HG03520 (cell line): ENCODE measurements at regions not wholly inside any gene's neighbourhood (a gene's known extent, or its start where the extent isn't known, plus 50 kb on each side); places are given as distances from the start of the nearest gene placed in this dataset.
"Not testable (repeated sequence)": the region's sequence is repeated elsewhere in the genome, so short reads cannot be mapped to it uniquely, and the experiment has no call there.

ENCODE experiments used
- ATAC-seq: cut with Tn5 transposase; IDR thresholded peaks from one replicate; pipeline ENCODE4 v1.9.1; 2021; ENCODE audit warnings: mild to moderate bottlenecking, moderate library complexity; ENCODE audit not compliant: unreplicated experiment

DNA sequence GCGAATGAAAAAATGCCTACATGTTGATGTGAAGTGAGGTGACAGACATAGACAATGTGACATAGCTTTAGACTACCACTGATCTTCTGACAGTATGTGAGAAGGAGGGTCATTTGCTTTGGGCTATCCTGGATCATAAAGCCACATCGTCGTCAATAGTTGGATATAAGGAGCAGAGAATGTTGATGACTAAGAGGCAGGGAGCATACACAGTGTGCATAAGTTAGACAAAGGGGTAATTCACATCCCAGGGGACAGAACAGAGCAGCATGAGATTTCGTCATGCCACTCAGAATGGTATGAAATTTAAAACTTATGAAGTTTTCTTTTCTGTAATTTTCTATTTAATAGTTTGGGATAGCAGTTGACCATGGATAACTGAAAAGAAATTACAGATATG, 403.2 kb downstream of the DSC3 start:
- ATAC-seq = no peak

DNA sequence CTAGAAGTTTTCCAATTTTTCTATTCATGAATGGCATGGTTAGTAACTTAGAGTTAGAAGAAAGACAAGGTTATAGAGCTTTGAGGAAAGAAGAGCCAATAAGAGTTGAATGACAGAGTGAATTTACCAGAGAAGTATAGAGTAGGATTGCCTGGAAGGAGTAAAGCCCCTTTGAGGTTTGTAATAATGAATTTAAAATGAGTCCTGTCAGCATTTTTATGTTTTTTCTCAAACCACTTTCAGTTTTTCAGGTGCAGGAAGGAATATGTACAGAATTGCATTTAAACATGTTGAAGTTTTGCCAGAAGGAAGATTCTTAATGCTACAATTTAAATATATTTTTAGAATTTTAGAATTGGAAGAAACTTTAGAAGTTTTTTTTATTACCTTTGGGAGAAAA, 408.3 kb downstream of the DSC3 start:
- no peak for ATAC-seq

DNA sequence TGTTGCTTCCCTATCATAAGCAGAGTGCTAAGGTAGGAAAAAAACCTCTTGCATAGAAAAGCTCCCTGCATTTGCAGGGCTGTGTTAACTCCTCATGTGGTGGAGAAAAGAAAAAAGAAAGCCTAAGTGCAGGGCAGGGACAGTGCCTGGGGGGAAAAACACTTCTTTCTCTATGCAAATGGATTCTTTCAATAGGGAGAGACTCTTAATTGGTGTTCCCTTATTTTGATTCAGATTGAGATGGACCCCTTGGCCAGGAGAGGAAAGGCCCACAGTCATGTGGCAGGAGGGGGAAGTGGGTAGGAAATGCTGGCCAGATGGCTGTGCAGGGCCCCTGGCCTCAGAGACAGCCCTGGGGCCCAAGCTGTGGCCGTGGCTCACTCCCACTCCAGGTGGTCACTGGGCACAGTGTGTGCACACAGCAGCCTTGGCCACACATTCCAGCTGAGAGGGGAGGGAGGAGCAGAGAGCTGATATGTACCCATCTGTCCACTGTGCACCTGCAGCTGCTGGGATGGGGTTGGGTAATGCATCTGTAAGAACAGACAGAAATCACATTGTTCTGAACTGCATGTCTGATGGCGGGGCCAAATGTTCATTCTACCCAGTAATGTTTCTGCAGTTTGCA, 410.4 kb downstream of the DSC3 start:
- ATAC-seq = no peak

DNA sequence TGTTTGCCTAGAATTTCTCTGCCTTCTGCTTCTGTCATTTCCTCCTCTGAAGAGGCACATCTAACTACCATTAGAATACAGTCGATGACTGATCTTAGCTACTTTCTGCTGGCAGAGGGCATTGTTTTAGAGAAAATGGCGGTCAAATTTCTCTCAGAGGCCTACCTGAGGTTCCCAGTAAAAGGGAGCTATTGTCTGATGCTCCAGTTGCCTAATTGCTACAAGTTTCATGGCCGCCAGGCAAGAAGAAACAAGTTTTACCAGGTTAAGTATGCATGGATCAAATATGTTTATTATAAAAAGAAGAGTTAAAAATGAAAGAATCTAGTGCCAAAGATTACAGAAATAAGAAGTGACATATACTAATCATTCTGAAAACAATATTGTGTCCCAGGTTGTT, 416.6 kb downstream of the DSC3 start:
- no peak for ATAC-seq

DNA sequence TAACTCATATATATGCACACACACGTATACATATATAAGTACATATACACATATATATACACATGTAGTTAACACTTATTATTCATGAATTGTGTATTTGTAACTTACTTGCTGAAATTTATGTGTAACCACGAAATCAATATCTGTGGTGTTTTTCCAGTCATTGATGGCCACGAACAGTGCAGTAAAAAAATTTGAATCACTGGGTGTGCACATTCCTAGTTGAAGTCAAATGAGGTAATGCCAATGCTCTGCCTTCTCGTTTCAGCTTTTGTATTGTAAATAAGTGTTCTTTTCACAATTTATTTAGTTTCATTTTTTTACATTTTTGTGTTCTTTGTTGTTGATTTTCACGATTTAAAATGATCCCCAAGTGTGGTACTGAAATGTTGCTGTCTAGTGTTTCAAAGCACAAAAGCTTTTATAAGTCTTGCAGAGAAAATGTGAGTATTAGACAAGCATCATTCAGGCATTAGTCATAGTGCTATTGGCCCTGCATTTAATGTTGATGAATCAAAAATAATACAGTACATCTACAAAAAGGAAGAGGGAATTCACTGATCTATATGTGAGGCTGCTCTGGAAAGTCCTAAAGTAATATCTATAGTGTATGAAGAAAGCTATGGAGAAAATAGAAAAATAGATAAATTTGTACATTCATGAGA, 419.0 kb downstream of the DSC3 start:
- ATAC-seq = no peak

DNA sequence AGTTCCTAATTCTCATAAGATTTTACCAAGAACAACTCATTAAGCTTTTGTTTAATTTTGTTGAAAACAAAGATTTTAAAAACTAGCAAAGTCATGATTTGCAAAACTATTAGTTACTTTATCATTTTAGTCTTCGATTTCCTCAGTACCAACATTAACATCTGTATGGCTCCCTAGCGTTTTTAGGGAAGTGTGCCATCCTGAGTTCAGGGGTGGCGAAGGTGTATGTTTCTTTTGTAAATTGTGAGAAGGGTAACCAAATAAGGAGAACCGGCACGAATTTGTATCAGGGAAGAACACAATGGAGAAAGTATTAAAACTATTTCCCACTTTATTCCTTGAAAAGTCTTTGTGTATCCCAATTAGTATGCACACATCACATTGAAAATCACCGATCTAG, 419.9 kb downstream of the DSC3 start:
- no peak for ATAC-seq

DNA sequence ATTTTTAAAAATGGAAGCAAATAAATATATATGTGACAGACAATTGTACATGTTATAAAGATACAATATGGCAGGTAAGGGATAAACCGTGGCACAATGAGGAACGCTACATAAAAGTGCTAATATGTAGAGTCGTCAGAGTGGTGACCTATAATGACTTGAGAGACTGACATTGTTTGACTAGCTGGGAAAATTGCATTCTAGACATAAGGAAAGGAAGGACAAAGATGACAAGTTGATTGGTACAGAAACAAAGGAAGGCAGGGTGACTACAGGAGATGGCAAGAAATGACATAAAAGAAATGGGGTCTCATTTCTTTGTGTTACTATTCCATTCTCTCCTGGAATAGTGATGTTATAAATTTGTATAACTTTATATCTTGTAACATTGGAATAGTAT, 420.4 kb downstream of the DSC3 start:
- ATAC-seq = no peak

DNA sequence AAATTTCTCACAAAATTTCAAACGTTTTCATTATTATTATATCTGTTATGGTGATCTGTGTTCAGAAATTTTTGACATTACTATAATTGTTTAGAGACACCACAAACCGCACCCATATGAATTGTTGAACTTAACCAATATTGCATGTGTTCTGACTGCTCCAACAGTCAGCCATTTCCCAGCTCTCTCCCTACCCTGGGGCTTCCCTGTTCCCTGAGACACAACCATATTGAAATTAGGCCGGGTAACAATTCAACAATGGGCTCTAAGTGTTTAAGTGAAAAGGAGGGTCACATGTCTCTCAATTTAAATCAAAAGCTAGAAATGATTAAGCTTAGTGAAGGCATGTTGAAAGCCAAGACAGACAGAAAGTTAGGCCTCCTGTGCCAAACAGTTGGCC, 424.0 kb downstream of the DSC3 start:
- ATAC-seq = no peak

DNA sequence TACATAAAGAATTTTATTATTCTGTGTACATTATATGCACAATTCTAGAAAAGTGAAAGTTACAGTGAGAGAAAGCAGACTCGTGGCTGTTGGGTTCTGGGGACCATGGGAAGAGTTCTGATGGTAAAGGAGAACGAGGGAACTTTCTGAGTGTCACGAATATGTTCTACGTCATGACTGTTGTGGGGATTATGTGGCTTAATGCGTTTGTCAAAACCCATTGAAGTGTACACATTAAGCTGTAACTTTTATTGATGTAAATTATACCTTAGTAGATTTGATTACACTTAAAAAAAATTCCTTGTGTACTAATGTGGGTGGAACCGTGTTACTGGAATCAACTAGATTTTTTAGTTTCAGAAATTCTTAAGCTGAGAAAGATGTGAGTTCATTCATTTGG, 426.1 kb downstream of the DSC3 start:
- ATAC-seq = no peak

DNA sequence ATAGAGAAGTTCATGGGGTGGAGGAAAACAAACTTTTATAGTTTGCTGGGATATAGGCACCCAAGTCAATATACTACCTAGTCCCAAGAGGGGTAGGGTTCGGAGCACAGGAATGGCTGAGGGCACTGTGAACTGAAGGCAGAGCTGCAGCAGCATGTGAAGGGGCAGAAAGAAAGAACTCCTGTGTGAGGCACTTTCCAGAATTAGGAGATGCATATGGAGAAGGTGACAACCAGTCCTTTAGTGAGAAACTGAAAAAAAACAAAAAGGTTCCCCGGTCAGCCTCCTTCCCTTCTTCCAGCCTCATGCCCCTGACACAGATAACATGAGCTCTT, 429.1 kb downstream of the DSC3 start:
- no peak for ATAC-seq

DNA sequence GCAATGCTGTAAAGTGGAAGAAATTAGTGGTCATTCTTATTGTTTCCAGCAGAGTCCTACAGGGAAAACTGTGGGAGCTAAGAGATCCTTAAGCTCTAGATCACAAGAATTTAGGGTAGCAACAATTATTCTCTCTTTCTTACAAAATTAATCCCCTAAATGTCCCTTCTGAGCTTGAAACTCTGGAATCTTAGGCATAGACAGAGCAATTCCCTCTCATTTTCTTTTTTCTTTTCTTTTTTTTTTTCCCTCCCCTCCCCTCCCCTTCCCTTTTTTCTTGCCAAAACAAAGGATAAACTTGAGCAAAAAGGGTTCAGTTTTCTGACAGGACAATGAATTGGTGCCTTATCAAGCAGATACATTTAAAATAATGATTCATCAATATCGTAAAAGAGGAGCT, 441.0 kb downstream of the DSC3 start:
- no peak for ATAC-seq

DNA sequence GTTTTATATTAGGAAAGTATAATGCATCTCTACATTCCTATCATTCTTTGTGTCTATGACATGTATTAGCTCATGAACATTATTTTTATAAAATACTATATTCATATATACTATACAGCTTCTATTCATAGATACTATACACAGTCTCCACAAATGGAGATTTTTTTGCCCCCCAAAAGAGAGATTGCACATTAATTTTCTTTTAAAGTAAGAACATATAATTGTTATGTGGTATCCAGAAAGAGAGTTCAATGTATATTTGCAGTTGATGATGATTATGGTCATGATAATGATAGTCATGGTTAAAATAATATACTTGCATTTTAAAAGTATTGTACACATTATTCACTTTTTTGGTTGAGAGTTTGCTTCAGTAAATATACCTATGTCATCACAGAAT, 445.3 kb downstream of the DSC3 start:
- no peak for ATAC-seq

DNA sequence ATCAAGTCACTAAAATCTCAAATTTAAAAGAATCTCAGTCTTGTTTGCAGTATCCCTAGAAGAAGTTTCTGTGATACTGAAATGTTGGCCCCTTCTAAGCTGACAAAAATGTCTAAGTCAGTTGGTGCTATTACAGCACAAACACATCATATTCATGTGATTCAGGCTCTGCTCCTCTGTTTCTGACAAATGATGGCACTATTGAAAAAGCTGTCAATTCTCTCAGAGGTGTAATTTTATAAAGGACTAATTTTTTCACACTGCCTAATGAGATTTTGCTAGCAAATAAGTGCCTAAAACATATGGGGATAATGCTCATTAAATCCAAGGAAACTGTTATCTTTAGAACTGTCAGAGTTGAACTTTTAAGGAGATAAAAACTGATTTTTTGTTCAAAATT, 445.9 kb downstream of the DSC3 start:
- ATAC-seq = no peak

DNA sequence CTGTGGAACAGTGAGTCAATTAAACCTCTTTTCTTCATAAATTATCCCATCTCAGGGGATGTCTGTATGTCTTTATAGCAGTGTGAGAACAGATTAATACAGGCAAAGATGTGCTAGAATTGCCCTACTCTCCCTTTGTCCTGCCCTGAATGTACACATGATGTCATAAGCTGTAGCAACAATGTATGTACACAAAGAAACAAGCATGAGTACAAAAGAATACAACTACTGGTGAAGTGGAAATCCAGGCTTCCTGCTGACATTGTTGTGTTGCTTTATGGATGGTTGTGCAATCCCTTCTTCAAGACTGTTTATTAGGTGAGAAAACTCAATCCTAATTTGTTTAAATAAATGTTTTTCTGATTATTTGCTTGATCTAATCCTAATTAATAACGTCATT, 446.6 kb downstream of the DSC3 start:
- ATAC-seq = no peak

DNA sequence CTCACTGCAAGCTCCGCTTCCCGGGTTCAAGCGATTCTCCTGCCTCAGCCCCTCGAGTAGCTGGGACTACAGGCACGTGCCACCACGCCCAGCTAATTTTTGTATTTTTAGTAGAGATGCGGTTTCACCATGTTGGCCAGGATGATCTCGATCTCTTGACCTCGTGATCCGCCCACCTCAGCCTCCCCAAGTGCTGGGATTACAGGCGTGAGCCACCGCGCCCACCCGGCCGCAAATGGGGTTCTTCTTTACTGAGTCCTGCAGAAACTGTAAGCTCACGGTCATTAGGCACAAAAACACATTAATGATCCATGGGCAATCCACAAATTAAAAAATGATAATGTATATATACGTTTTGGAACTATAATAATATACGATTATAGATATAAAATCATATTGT, 447.6 kb downstream of the DSC3 start:
- ATAC-seq = not testable (repeated sequence)

DNA sequence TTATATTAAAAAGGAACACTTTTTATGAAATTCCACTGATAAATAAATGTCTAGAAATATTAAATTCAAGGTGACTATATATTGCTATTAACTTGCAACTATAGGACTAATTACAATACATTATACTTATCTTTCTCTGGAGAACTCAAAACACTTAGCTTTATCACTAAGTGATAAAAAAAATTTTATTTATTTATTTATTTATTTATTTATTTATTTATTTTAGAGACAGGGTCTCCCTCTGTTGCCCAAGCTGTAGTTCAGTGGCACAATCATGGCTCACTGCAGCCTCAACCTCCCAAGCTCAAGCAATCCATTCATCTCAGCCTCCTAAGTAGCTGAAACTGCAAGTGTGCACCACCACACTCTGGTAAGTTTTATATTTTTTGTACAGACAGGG, 451.1 kb downstream of the DSC3 start:
- no peak for ATAC-seq

DNA sequence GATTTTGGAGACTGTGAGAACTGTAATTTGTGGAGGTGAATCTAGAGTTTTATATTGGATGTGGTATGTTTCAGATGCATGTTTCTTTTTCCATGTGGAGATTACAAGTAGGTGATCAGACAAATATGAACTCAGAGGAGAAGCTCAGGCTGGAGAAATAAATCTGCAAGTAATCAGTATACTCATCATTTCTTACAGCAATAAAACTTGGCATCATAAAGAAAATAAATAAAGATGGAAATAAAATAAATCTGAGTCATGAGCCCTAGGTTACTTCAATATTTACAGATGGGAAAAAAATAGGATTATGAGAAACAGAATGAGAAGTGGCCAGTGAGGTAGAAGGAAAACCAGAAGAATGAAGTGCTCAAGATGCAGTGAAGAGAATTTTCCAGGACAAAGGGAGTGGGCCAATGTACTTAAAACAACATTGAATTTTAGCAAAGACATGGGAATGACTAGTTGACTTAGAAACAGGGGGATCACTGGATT, 453.8 kb downstream of the DSC3 start:
- ATAC-seq = no peak

DNA sequence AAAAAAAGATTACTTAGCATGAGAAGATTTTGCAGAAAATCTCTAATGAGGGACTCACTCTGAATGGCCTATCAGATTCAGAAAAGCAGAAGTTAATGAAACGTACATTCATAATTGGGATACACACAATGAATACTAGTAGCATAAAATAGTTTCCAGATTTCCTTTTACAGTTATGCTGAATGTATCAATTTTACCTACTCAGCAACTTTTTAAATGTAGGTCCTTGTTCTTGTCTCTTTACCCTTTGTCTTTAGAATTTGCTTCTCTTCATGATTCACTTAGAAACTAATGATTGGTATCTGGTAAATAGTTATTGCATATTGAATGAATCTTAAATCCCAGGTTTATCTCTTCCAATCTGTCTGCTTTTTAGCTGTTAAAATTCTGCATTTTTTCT, 458.8 kb downstream of the DSC3 start:
- no peak for ATAC-seq

DNA sequence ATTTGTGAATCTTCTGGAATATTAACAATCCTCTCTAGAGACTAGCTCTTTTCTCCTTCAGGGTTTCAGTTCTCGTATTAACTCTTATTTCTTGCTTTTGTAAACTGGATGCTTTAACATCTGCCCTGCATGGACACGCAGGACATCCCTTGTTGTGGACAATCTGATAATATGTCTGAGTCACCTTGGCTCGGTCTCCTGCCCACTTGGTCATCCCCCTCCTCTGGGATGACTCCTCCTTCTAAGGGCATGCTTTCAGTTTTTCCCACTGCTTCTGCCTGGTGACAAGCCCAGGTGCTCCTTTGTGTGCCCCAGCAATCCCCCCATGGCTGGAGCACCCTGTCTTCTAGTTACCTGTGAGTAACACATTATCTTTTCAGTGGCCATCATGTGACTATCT, 460.5 kb downstream of the DSC3 start:
- no peak for ATAC-seq

DNA sequence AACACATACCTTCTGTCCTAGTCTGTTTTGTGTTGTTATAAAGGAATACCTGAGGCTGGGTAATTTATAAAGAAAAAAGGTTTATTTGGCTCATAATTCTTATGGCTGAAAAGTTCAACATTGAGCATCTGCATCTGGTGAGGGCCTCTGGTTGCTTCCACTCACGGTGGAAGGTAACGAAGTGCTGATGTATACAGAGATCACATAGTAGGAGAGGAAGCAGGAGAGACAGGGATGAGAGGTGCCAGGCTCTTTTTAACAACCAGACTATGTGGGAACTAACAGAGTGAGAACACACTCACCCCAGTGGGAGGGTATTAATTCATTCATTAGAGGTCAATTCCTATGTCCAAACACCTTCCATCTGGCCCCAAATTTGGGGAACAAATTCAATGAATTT, 463.8 kb downstream of the DSC3 start:
- ATAC-seq = no peak

DNA sequence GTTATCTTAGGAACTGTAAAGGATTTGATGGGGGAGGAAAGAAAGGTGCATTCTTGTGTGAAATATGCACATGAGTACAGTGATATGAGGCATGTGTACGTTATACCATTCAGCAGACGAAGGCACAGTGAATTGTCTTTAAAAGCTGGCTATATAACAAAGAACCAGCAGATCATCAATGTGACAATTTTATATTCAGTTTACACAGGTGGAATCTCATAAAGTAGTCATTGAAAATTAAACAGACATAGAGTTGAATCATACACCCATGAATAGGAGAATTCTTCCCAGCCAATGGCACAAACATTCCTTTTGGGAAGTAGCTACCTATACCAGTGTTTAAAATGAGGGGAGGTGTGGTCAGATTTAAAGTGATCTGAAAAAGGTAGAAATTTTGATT, 470.3 kb downstream of the DSC3 start:
- no peak for ATAC-seq

DNA sequence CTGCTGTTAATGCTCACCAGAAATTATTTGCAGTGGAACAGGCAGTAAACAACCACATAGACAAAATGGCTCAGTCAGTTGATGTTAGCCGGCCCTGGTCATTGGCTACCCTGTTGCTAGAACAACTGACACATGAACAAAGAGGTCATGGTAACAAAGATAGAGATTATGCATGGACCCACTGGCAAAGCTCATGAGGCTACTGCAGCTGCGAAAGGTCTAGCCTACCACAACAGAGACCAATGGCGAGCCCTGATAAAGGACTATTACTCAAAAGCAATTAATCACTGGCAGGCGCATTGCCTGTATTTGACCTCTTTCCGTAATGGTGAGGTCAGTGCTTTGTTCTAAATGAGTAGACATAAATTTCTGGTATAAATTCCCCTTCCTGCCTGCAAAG, 474.2 kb downstream of the DSC3 start:
- ATAC-seq = no peak

DNA sequence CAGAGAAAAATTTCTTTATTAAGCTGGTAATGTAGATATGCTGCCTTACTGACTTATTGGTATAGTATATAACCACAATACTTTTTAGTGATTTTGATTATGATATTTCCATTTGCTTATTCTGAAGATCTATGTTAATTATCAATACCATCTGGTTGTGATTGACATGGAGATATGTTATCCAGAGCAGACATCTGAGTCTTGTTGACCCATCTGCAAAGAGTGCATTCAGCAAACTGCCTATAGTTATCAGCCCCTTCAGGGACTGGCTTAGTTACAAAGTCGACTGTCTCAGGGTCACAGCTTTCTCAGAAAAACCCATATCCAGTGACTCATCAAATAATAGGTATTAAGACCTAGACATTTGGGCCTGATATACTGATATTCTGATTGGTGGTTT, 475.7 kb downstream of the DSC3 start:
- ATAC-seq = no peak
